LNCAP (cell line): ENCODE measurements at regions not wholly inside any gene's neighbourhood (a gene's known extent, or its start where the extent isn't known, plus 50 kb on each side); places are given as distances from the start of the nearest gene placed in this dataset.

Source experiments
- CTCF ChIP-seq: fragments of 450-650 bp; IDR thresholded peaks from 2 replicates; pipeline ENCODE4 v1.5.1; 2017; ENCODE audit warnings: mild to moderate bottlenecking

- TF ChIP-seq CTCF: no peak
Measured at GRCh38 chr21:27423038-27423437, 456.1 kb upstream of the ADAMTS5 start.

GRCh38 chr21:27422435-27422834 lies 455.5 kb upstream of the ADAMTS5 start:
- TF ChIP-seq CTCF: no peak

GRCh38 chr21:27421654-27422053 lies 454.8 kb upstream of the ADAMTS5 start:
- no peak for TF ChIP-seq CTCF

- TF ChIP-seq CTCF: no peak
Measured at GRCh38 chr21:27419153-27419552, 452.3 kb upstream of the ADAMTS5 start.

- no peak for TF ChIP-seq CTCF
Measured at GRCh38 chr21:27418346-27418745, 451.5 kb upstream of the ADAMTS5 start.

- no peak for TF ChIP-seq CTCF
Measured at GRCh38 chr21:27412530-27412929, 445.6 kb upstream of the ADAMTS5 start.

GRCh38 chr21:27408826-27409225 lies 441.9 kb upstream of the ADAMTS5 start:
- TF ChIP-seq CTCF: no peak

GRCh38 chr21:27407271-27407670 lies 440.4 kb upstream of the ADAMTS5 start:
- no peak for TF ChIP-seq CTCF
